K562 (cell line): ENCODE measurements at regions not wholly inside any gene's neighbourhood (a gene's known extent, or its start where the extent isn't known, plus 50 kb on each side); places are given as distances from the start of the nearest gene placed in this dataset.

Source experiments
- ATAC-seq: fragments of 200-7000 bp; cut with Tn5 transposase; 3 replicates; pipeline ENCODE4 v1.9.1; 2020; ENCODE audit warnings: moderate library complexity
- BruUV-seq: library from RNA; stranded (reverse); fragments of 400-500 nt; replicated peaks from 2 replicates; lab custom pipeline; 2021; lab: Mats Ljungman, UMichigan
- CTCF ChIA-PET: fragments of 300-600 bp; formaldehyde crosslinking; extraction: SDS; loops from one replicate; lab custom pipeline; 2021; ENCODE audit warnings: low intra/inter-chr PET ratio; lab: Yijun Ruan, JAX
- POLR2A ChIA-PET: fragments of 300-600, 350-650 bp; sonication (Branson Sonifier 250); formaldehyde crosslinking; extraction: SDS; loops from one replicate; lab custom pipeline; 2021; ENCODE audit warnings: antibody characterized with exemption, inconsistent platforms; lab: Yijun Ruan, JAX
- DNase-seq, 4 experiments: peaks; one replicate each; pipeline versions ENCODE4 v3.0.0 to v3.0.0-alpha.2; 2011 to 2018; ENCODE audit warnings: low spot score in 3 of 4, mixed read lengths in 3 of 4; ENCODE audit errors: extremely low read depth in 1 of 4
- FAIRE-seq: peaks from 2 replicates; lab custom pipeline; 2011; peaks lifted over from hg19 to GRCh38; lab: Jason Lieb, UNC
- H2AFZ ChIP-seq: 2 replicates; pipeline ENCODE4 v1.6.0; 2011; ENCODE audit warnings: low read depth, low read length, control low read depth, inconsistent platforms
- H3K27ac ChIP-seq: fragments of 200-600 bp; 3 replicates; pipeline ENCODE4 v1.8.0; 2011; ENCODE audit warnings: low read depth, mild to moderate bottlenecking, control low read depth, inconsistent platforms, low read length, moderate library complexity, mixed read lengths; ENCODE audit errors: extremely low read depth
- H3K27me3 ChIP-seq, 2 experiments: fragments of 300-600 bp in 1 of 2; 2 replicates in 1 of 2; 3 replicates in 1 of 2; pipeline versions ENCODE4 v1.6.0 to v1.8.0; 2011; ENCODE audit warnings: inconsistent platforms in 2 of 2, low read length in 2 of 2, mild to moderate bottlenecking in 1 of 2, mixed read lengths in 1 of 2, moderate library complexity in 1 of 2; ENCODE audit not compliant: control insufficient read depth in 2 of 2, insufficient read depth in 2 of 2
- H3K36me3 ChIP-seq: fragments of 300-600 bp; 3 replicates; pipeline ENCODE4 v1.8.0; 2011; ENCODE audit warnings: mild to moderate bottlenecking, low read length, inconsistent platforms; ENCODE audit not compliant: control insufficient read depth, insufficient read depth
- H3K4me1 ChIP-seq, 2 experiments: fragments of 200-600 bp in 1 of 2; replicated peaks in 1 of 2; 2 replicates in 1 of 2; 3 replicates in 1 of 2; pipeline versions ENCODE4 v1.5.1 to v1.8.0; 2011; ENCODE audit warnings: inconsistent platforms in 2 of 2, low read length in 2 of 2, mild to moderate bottlenecking in 1 of 2, mixed read lengths in 1 of 2, moderate library complexity in 1 of 2; ENCODE audit not compliant: control insufficient read depth in 2 of 2, insufficient read depth in 2 of 2
- H3K4me2 ChIP-seq: 2 replicates; pipeline ENCODE4 v1.6.1; 2011; ENCODE audit warnings: low read length, control low read depth, inconsistent platforms, mixed read lengths; ENCODE audit not compliant: insufficient read depth
- H3K4me3 ChIP-seq: fragments of 200-600 bp; sonication (generic), shearing (Covaris generic); 2 replicates; pipeline ENCODE4 v1.5.1; 2016; ENCODE audit warnings: control low read depth, inconsistent platforms
- H3K79me2 ChIP-seq: fragments of 200-600 bp; 3 replicates; pipeline ENCODE4 v1.8.0; 2011; ENCODE audit warnings: low read length, inconsistent platforms; ENCODE audit not compliant: control insufficient read depth, insufficient read depth
- H3K9ac ChIP-seq, 2 experiments: 2 replicates each; pipeline versions ENCODE4 v1.6.0 to v1.6.1; 2011; ENCODE audit warnings: low read depth in 2 of 2, low read length in 2 of 2, control low read depth in 1 of 2, inconsistent platforms in 1 of 2, mild to moderate bottlenecking in 1 of 2, mixed read lengths in 1 of 2; ENCODE audit not compliant: insufficient read depth in 1 of 2
- H3K9me1 ChIP-seq: one replicate; pipeline ENCODE4 v1.6.0; 2011; ENCODE audit warnings: inconsistent platforms, mild to moderate bottlenecking, low read length, moderate library complexity; ENCODE audit not compliant: control insufficient read depth, insufficient read depth
- H3K9me3 ChIP-seq: replicated peaks from 2 replicates; pipeline ENCODE4 v1.5.1; 2011; ENCODE audit warnings: low read depth, low read length, inconsistent platforms; ENCODE audit not compliant: control insufficient read depth, insufficient read depth
- H4K20me1 ChIP-seq: replicated peaks from 2 replicates; pipeline ENCODE4 v1.6.1; 2011; ENCODE audit warnings: low read length, inconsistent platforms, mixed read lengths; ENCODE audit not compliant: control insufficient read depth, insufficient read depth
- CAMTA2 ChIP-seq: fragments of 250-450 bp; sonication (Bioruptor Pico); conservative IDR thresholded peaks from 2 replicates; pipeline ENCODE4 v1.5.1; 2022
- E2F1 ChIP-seq: sonication (generic); formaldehyde crosslinking; IDR thresholded peaks from 2 replicates; pipeline ENCODE4 v1.8.1; 2023; ENCODE audit warnings: mild to moderate bottlenecking, missing genetic modification reagents, moderate library complexity
- IRF1 ChIP-seq: sonication (generic); formaldehyde crosslinking; IDR thresholded peaks from 2 replicates; pipeline ENCODE4 v1.8.0; 2022; ENCODE audit warnings: missing genetic modification reagents, mild to moderate bottlenecking, borderline replicate concordance
- ZNF431 ChIP-seq: sonication (generic); formaldehyde crosslinking; IDR thresholded peaks from 2 replicates; pipeline ENCODE4 v1.8.0; 2022; ENCODE audit warnings: mild to moderate bottlenecking, missing genetic modification reagents
- WGBS: fragments of 100-300 bp; shearing (Covaris generic); methylation state at CpG from one replicate; pipeline ENCODE4 v1.1.6; 2016; ENCODE audit warnings: low coverage, mixed read lengths; ENCODE audit not compliant: insufficient coverage; ENCODE audit errors: missing lambda C conversion rate; 5-methylcytosine and 5-hydroxymethylcytosine counted together
- in situ Hi-C: fragments of 300-500 bp; cut with MboI; formaldehyde crosslinking; loops from 4 replicates; pipeline ENCODE4 v1.15.0; 2018; ENCODE audit warnings: inconsistent platforms, mixed read lengths
- intact Hi-C: fragments of 100-400 bp; cut with micrococcal nuclease; formaldehyde crosslinking; loops from 2 replicates; pipeline ENCODE4 v1.14.2; 2022

GRCh38 chr17:33396818-33397217 is 103.7 kb upstream of the ASIC2 start:
- BruUV-seq = no TSS peak
- WGBS = 7% methylated on average over 3 of the region's 3 CpGs
- no peak for FAIRE-seq

More at GRCh38 chr17:33396818-33397217, 103.7 kb upstream of the ASIC2 start:
- DNase-seq (no peak), ATAC-seq (no peak)
- intact Hi-C loops (no loop called here), in situ Hi-C loops (no loop called here)
- H3K9ac ChIP-seq = no peak overlapping the region
- no peak overlapping the region for H3K4me2 ChIP-seq
- ChIA-PET POLR2A (no interaction called here), CTCF (no interaction called here)
- H3K4me1 ChIP-seq = no peaks in the 10 kb centered on the region
- H3K4me3 ChIP-seq = no peak overlapping the region
- H3K36me3 ChIP-seq = no peaks in the 10 kb centered on the region
- no peak overlapping the region for H3K27ac ChIP-seq
- no peaks in the 10 kb centered on the region for H4K20me1 ChIP-seq
- TF ChIP-seq CAMTA2 = no peak
- no peak for TF ChIP-seq E2F1 (CRISPR knock-in tag)
- no peak for TF ChIP-seq ZNF431 (CRISPR knock-in tag)
- no peak for TF ChIP-seq IRF1 (CRISPR knock-in tag)
- TF ChIP-seq, all 486 proteins: peak for 0
- H3K9me1 ChIP-seq = no peaks in the 10 kb centered on the region
- H3K9me3 ChIP-seq = no peaks in the 10 kb centered on the region
- H3K27me3 ChIP-seq = no peaks in the 10 kb centered on the region
- H2AFZ ChIP-seq = no peak overlapping the region
- H3K79me2 ChIP-seq = no peaks in the 10 kb centered on the region
